ENCODE measurements at regions not wholly inside any gene's neighbourhood (a gene's known extent, or its start where the extent isn't known, plus 50 kb on each side); places are given as distances from the start of the nearest gene placed in this dataset.
A peak's percentile ranks its signal among the peaks of the same experiment; 100 is the strongest.

GRCh38 chr13:97798171-97798821 is 155.2 kb upstream of the IPO5 start:
- H2AFZ ChIP-seq (ENCODE audit: low read length): no peak overlapping the region
- no peak overlapping the region for H3K9ac ChIP-seq (ENCODE audit: low read length)
- DNase-seq: no peak
- peaks cover 7% of the 10 kb centered on the region for H3K9me3 ChIP-seq (ENCODE audit: low read length)
- no peaks in the 10 kb centered on the region for H3K9me2 ChIP-seq (replicated peaks; ENCODE audit: insufficient read depth, low read length)
- no peaks in the 10 kb centered on the region for H3K79me2 ChIP-seq (ENCODE audit: low read length)
- no peaks in the 10 kb centered on the region for H3K27me3 ChIP-seq (ENCODE audit: low read length)
- H3K36me3 ChIP-seq (ENCODE audit: insufficient read depth, low read length): no peaks in the 10 kb centered on the region
- no peaks in the 10 kb centered on the region for H4K20me1 ChIP-seq (ENCODE audit: insufficient read depth, low read depth, low read length)
- no peak overlapping the region for H3K4me2 ChIP-seq (ENCODE audit: low read depth, low read length, poor library complexity, severe bottlenecking)
- H3K4me1 ChIP-seq (ENCODE audit: low read length): no peaks in the 10 kb centered on the region
- no peak overlapping the region for H3K4me3 ChIP-seq (ENCODE audit: low read length)
- H3K27ac ChIP-seq (ENCODE audit: low read length): no peak overlapping the region

GRCh38 chr13:97798836-97799235 is 154.6 kb upstream of the IPO5 start:
- H3K27ac ChIP-seq (ENCODE audit: low read length): no peak overlapping the region
- H3K4me2 ChIP-seq (ENCODE audit: low read depth, low read length, poor library complexity, severe bottlenecking): no peak overlapping the region
- no peak overlapping the region for H3K9ac ChIP-seq (ENCODE audit: low read length)
- H3K9me2 ChIP-seq (replicated peaks; ENCODE audit: insufficient read depth, low read length): no peaks in the 10 kb centered on the region
- no peaks in the 10 kb centered on the region for H3K79me2 ChIP-seq (ENCODE audit: low read length)
- H3K9me3 ChIP-seq (ENCODE audit: low read length): peaks cover 7% of the 10 kb centered on the region
- H3K4me1 ChIP-seq (ENCODE audit: low read length): no peaks in the 10 kb centered on the region
- no peaks in the 10 kb centered on the region for H3K36me3 ChIP-seq (ENCODE audit: insufficient read depth, low read length)
- H4K20me1 ChIP-seq (ENCODE audit: insufficient read depth, low read depth, low read length): no peaks in the 10 kb centered on the region
- H3K27me3 ChIP-seq (ENCODE audit: low read length): no peaks in the 10 kb centered on the region
- H2AFZ ChIP-seq (ENCODE audit: low read length): no peak overlapping the region
- no peak overlapping the region for H3K4me3 ChIP-seq (ENCODE audit: low read length)
- DNase-seq: no peak

- Histone ChIP-seq H2AFZ (ENCODE audit: low read length) (no peak overlapping the region), H3K27me3 (ENCODE audit: low read length) (no peaks in the 10 kb centered on the region), H3K36me3 (ENCODE audit: insufficient read depth, low read length) (no peaks in the 10 kb centered on the region), H3K9ac (ENCODE audit: low read length) (no peak overlapping the region), H3K4me3 (ENCODE audit: low read length) (no peak overlapping the region), H3K79me2 (ENCODE audit: low read length) (no peaks in the 10 kb centered on the region), H3K27ac (ENCODE audit: low read length) (no peak overlapping the region), H3K4me2 (ENCODE audit: low read depth, low read length, poor library complexity, severe bottlenecking) (no peak overlapping the region), H3K9me2 (replicated peaks; ENCODE audit: insufficient read depth, low read length) (no peaks in the 10 kb centered on the region), H4K20me1 (ENCODE audit: insufficient read depth, low read depth, low read length) (no peaks in the 10 kb centered on the region), H3K9me3 (ENCODE audit: low read length) (no peaks in the 10 kb centered on the region), H3K4me1 (ENCODE audit: low read length) (no peaks in the 10 kb centered on the region)
- no peak for DNase-seq
Measured at GRCh38 chr13:97802213-97802612, 151.3 kb upstream of the IPO5 start.

- H2AFZ ChIP-seq (ENCODE audit: low read length): no peak overlapping the region
Measured at GRCh38 chr13:97809576-97809975, 143.9 kb upstream of the IPO5 start.

GRCh38 chr13:97810152-97810551 is 143.3 kb upstream of the IPO5 start:
- H3K4me3 ChIP-seq (ENCODE audit: low read length): no peak overlapping the region
- H4K20me1 ChIP-seq (ENCODE audit: insufficient read depth, low read depth, low read length): no peaks in the 10 kb centered on the region
- peak; percentile 64 for DNase-seq
- H2AFZ ChIP-seq (ENCODE audit: low read length): no peak overlapping the region
- no peak overlapping the region for H3K27ac ChIP-seq (ENCODE audit: low read length)
- H3K9me3 ChIP-seq (ENCODE audit: low read length): no peaks in the 10 kb centered on the region
- H3K4me2 ChIP-seq (ENCODE audit: low read depth, low read length, poor library complexity, severe bottlenecking): no peak overlapping the region
- H3K27me3 ChIP-seq (ENCODE audit: low read length): no peaks in the 10 kb centered on the region
- no peaks in the 10 kb centered on the region for H3K79me2 ChIP-seq (ENCODE audit: low read length)
- H3K36me3 ChIP-seq (ENCODE audit: insufficient read depth, low read length): no peaks in the 10 kb centered on the region
- no peak overlapping the region for H3K9ac ChIP-seq (ENCODE audit: low read length)
- H3K9me2 ChIP-seq (replicated peaks; ENCODE audit: insufficient read depth, low read length): no peaks in the 10 kb centered on the region
- no peaks in the 10 kb centered on the region for H3K4me1 ChIP-seq (ENCODE audit: low read length)

More at GRCh38 chr13:97809576-97809975, 143.9 kb upstream of the IPO5 start:
- Histone ChIP-seq H3K27ac (ENCODE audit: low read length) (no peak overlapping the region), H3K9me3 (ENCODE audit: low read length) (no peaks in the 10 kb centered on the region), H3K79me2 (ENCODE audit: low read length) (no peaks in the 10 kb centered on the region), H3K4me2 (ENCODE audit: low read depth, low read length, poor library complexity, severe bottlenecking) (no peak overlapping the region), H3K9ac (ENCODE audit: low read length) (no peak overlapping the region), H3K9me2 (replicated peaks; ENCODE audit: insufficient read depth, low read length) (no peaks in the 10 kb centered on the region), H4K20me1 (ENCODE audit: insufficient read depth, low read depth, low read length) (no peaks in the 10 kb centered on the region), H3K27me3 (ENCODE audit: low read length) (no peaks in the 10 kb centered on the region), H3K36me3 (ENCODE audit: insufficient read depth, low read length) (no peaks in the 10 kb centered on the region), H3K4me3 (ENCODE audit: low read length) (no peak overlapping the region), H3K4me1 (ENCODE audit: low read length) (no peaks in the 10 kb centered on the region)
- no peak for DNase-seq

- no peak for DNase-seq
- Histone ChIP-seq H3K79me2 (ENCODE audit: low read length) (no peaks in the 10 kb centered on the region), H3K27ac (ENCODE audit: low read length) (no peak overlapping the region), H4K20me1 (ENCODE audit: insufficient read depth, low read depth, low read length) (no peaks in the 10 kb centered on the region), H3K36me3 (ENCODE audit: insufficient read depth, low read length) (no peaks in the 10 kb centered on the region), H3K4me1 (ENCODE audit: low read length) (no peaks in the 10 kb centered on the region), H2AFZ (ENCODE audit: low read length) (no peak overlapping the region), H3K27me3 (ENCODE audit: low read length) (no peaks in the 10 kb centered on the region), H3K4me3 (ENCODE audit: low read length) (no peak overlapping the region), H3K4me2 (ENCODE audit: low read depth, low read length, poor library complexity, severe bottlenecking) (no peak overlapping the region), H3K9me2 (replicated peaks; ENCODE audit: insufficient read depth, low read length) (no peaks in the 10 kb centered on the region), H3K9me3 (ENCODE audit: low read length) (no peaks in the 10 kb centered on the region), H3K9ac (ENCODE audit: low read length) (no peak overlapping the region)
Measured at GRCh38 chr13:97822377-97822776, 131.1 kb upstream of the IPO5 start.

- H3K27me3 ChIP-seq (ENCODE audit: low read length): no peaks in the 10 kb centered on the region
- no peak overlapping the region for H3K4me3 ChIP-seq (ENCODE audit: low read length)
- DNase-seq: no peak
- H3K9me2 ChIP-seq (replicated peaks; ENCODE audit: insufficient read depth, low read length): no peaks in the 10 kb centered on the region
- H3K9ac ChIP-seq (ENCODE audit: low read length): no peak overlapping the region
- H4K20me1 ChIP-seq (ENCODE audit: insufficient read depth, low read depth, low read length): no peaks in the 10 kb centered on the region
- H3K9me3 ChIP-seq (ENCODE audit: low read length): no peaks in the 10 kb centered on the region
- no peaks in the 10 kb centered on the region for H3K79me2 ChIP-seq (ENCODE audit: low read length)
- no peaks in the 10 kb centered on the region for H3K36me3 ChIP-seq (ENCODE audit: insufficient read depth, low read length)
- no peak overlapping the region for H3K4me2 ChIP-seq (ENCODE audit: low read depth, low read length, poor library complexity, severe bottlenecking)
- H3K4me1 ChIP-seq (ENCODE audit: low read length): no peaks in the 10 kb centered on the region
- no peak overlapping the region for H3K27ac ChIP-seq (ENCODE audit: low read length)
- H2AFZ ChIP-seq (ENCODE audit: low read length): no peak overlapping the region
Measured at GRCh38 chr13:97826421-97827012, 127.0 kb upstream of the IPO5 start.

- no peak for DNase-seq
- H3K9me3 ChIP-seq (ENCODE audit: low read length): no peaks in the 10 kb centered on the region
- no peak overlapping the region for H3K9ac ChIP-seq (ENCODE audit: low read length)
- no peak overlapping the region for H3K4me3 ChIP-seq (ENCODE audit: low read length)
- H3K36me3 ChIP-seq (ENCODE audit: insufficient read depth, low read length): no peaks in the 10 kb centered on the region
- no peak overlapping the region for H3K4me2 ChIP-seq (ENCODE audit: low read depth, low read length, poor library complexity, severe bottlenecking)
- H3K79me2 ChIP-seq (ENCODE audit: low read length): no peaks in the 10 kb centered on the region
- no peaks in the 10 kb centered on the region for H3K4me1 ChIP-seq (ENCODE audit: low read length)
- no peak overlapping the region for H2AFZ ChIP-seq (ENCODE audit: low read length)
- H3K27me3 ChIP-seq (ENCODE audit: low read length): no peaks in the 10 kb centered on the region
- no peaks in the 10 kb centered on the region for H3K9me2 ChIP-seq (replicated peaks; ENCODE audit: insufficient read depth, low read length)
- H3K27ac ChIP-seq (ENCODE audit: low read length): no peak overlapping the region
- no peaks in the 10 kb centered on the region for H4K20me1 ChIP-seq (ENCODE audit: insufficient read depth, low read depth, low read length)
Measured at GRCh38 chr13:97834250-97834649, 119.2 kb upstream of the IPO5 start.

Measured in Karpas-422 (cell line).